Progenitor cell of endocrine pancreas (in vitro differentiated cells): ENCODE measurements at regions not wholly inside any gene's neighbourhood (a gene's known extent, or its start where the extent isn't known, plus 50 kb on each side); places are given as distances from the start of the nearest gene placed in this dataset.

Source experiments
- DNase-seq: peaks from one replicate; pipeline ENCODE4 v3.0.0; 2021; ENCODE audit warnings: low spot score; ENCODE audit not compliant: unreplicated experiment
- H3K27ac Mint-ChIP-seq: 2 replicates; pipeline ENCODE4 v1.8.0; 2021; ENCODE audit warnings: mild to moderate bottlenecking, moderate library complexity, mixed read lengths
- H3K27me3 Mint-ChIP-seq: 2 replicates; pipeline ENCODE4 v1.8.0; 2021; ENCODE audit warnings: mixed read lengths
- H3K36me3 Mint-ChIP-seq: 2 replicates; pipeline ENCODE4 v1.8.0; 2022; ENCODE audit warnings: mixed read lengths; ENCODE audit not compliant: insufficient read depth
- H3K4me1 Mint-ChIP-seq: 2 replicates; pipeline ENCODE4 v1.8.0; 2021; ENCODE audit warnings: low read depth, mixed read lengths
- H3K4me3 Mint-ChIP-seq: 2 replicates; pipeline ENCODE4 v1.8.0; 2021; ENCODE audit warnings: low read depth, mild to moderate bottlenecking, moderate library complexity, mixed read lengths
- H3K9me3 Mint-ChIP-seq: 2 replicates; pipeline ENCODE4 v1.8.0; 2021; ENCODE audit warnings: low read depth, mixed read lengths
- CTCF ChIP-seq: fragments of 200-600 bp; sonication (generic); IDR thresholded peaks from one replicate; pipeline ENCODE4 v1.5.0; 2021; ENCODE audit warnings: antibody characterized with exemption, mild to moderate bottlenecking; ENCODE audit not compliant: unreplicated experiment

DNA sequence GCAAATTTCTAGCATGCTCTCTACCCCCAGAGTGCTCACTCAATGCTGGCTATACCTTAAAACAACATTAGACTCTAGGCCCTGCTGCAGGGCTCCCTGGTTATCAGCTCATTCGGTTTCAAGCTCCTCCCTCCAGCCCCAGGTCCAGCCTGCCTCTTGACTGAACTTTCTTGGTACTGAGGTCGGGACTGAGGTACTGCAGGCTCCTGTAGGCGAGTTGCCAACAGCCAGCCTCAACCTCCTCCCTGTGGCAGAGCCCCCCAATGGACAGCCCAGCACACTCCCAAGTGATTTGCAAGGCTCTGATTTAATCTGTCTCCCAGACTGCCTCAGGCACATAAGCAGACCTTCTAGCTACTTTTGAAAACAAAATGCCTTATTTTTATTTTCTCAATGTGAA, 73.6 kb upstream of the EIF3M start:
- H3K9me3 Mint-ChIP-seq = no peaks in the 10 kb centered on the region
- no peak overlapping the region for H3K4me3 Mint-ChIP-seq
- DNase-seq = no peak
- peaks cover 4% of the 10 kb centered on the region for H3K27me3 Mint-ChIP-seq
- H3K4me1 Mint-ChIP-seq = peaks cover 3% of the 10 kb centered on the region
- no peaks in the 10 kb centered on the region for H3K36me3 Mint-ChIP-seq
- TF ChIP-seq CTCF = no peak
- no peak overlapping the region for H3K27ac Mint-ChIP-seq

GRCh38 chr11:32508780-32509179, 73.4 kb upstream of the WT1 start:
- H3K9me3 Mint-ChIP-seq = no peaks in the 10 kb centered on the region
- peaks cover 8% of the 10 kb centered on the region for H3K27me3 Mint-ChIP-seq
- H3K4me1 Mint-ChIP-seq = peaks cover 3% of the 10 kb centered on the region

DNA sequence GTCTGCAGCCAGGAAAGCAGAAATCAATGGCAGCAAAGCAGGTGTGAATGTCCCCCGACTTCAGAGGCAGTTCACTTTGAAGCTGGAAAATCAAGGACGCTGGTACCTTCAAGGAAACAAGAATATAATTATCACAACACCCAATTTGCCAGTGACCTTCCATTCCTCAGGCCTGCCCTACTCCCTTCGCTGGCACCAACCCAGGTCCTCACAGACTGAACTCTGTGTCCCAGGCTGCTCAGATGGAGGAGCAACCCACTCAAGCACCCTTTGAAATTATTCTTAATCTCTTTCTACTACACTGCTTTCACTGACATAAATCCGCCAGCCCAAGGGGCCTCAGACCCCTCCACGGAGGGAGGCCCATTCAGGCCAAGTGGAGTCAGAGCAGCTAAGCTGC, 64.7 kb upstream of the WT1 start:
- Mint-ChIP-seq H3K4me3 (no peak overlapping the region), H3K9me3 (no peaks in the 10 kb centered on the region)
- DNase-seq = no peak

More at GRCh38 chr11:32508780-32509179, 73.4 kb upstream of the WT1 start:
- Mint-ChIP-seq H3K27ac (no peak overlapping the region), H3K4me3 (no peak overlapping the region), H3K36me3 (no peaks in the 10 kb centered on the region)
- no peak for DNase-seq
- TF ChIP-seq CTCF = no peak

GRCh38 chr11:32497951-32498350, 62.6 kb upstream of the WT1 start:
- Mint-ChIP-seq H3K9me3 (no peaks in the 10 kb centered on the region), H3K27me3 (no peaks in the 10 kb centered on the region), H3K4me1 (peaks cover 2% of the 10 kb centered on the region), H3K36me3 (no peaks in the 10 kb centered on the region), H3K4me3 (no peak overlapping the region), H3K27ac (no peak overlapping the region)
- no peak for DNase-seq
- TF ChIP-seq CTCF = no peak

More for the DNA sequence above, 64.7 kb upstream of the WT1 start:
- TF ChIP-seq CTCF = no peak
- peaks cover 5% of the 10 kb centered on the region for H3K27me3 Mint-ChIP-seq
- no peak overlapping the region for H3K27ac Mint-ChIP-seq
- peaks cover 2% of the 10 kb centered on the region for H3K4me1 Mint-ChIP-seq
- H3K36me3 Mint-ChIP-seq = no peaks in the 10 kb centered on the region

GRCh38 chr11:32494629-32495028, 59.3 kb upstream of the WT1 start:
- Mint-ChIP-seq H3K9me3 (no peaks in the 10 kb centered on the region), H3K36me3 (no peaks in the 10 kb centered on the region)

More at GRCh38 chr11:32494629-32495028, 59.3 kb upstream of the WT1 start:
- Mint-ChIP-seq H3K4me1 (peaks cover 2% of the 10 kb centered on the region), H3K27me3 (no peaks in the 10 kb centered on the region), H3K4me3 (no peak overlapping the region), H3K27ac (no peak overlapping the region)
- no peak for TF ChIP-seq CTCF
- DNase-seq = no peak
